Osteoblast (primary cell): ENCODE measurements at regions not wholly inside any gene's neighbourhood (a gene's known extent, or its start where the extent isn't known, plus 50 kb on each side); places are given as distances from the start of the nearest gene placed in this dataset.

Experiments used
- DNase-seq: peaks from one replicate; pipeline ENCODE4 v3.0.0; 2011; ENCODE audit warnings: low spot score, mixed read lengths; ENCODE audit not compliant: insufficient read length; ENCODE audit errors: missing footprints
- H2AFZ ChIP-seq: 2 replicates; pipeline ENCODE4 v1.6.0; 2011; ENCODE audit warnings: mild to moderate bottlenecking, low read length
- H3K27ac ChIP-seq: 2 replicates; pipeline ENCODE4 v1.5.1; 2011; ENCODE audit warnings: mild to moderate bottlenecking, low read depth, low read length, moderate library complexity
- H3K27me3 ChIP-seq: 2 replicates; pipeline ENCODE4 v1.6.0; 2012; ENCODE audit warnings: mild to moderate bottlenecking, control low read depth, inconsistent platforms, low read length, moderate library complexity; ENCODE audit not compliant: insufficient read depth
- H3K36me3 ChIP-seq: 2 replicates; pipeline ENCODE4 v1.5.1; 2011; ENCODE audit warnings: mild to moderate bottlenecking, low read length, control low read depth, moderate library complexity; ENCODE audit not compliant: insufficient read depth
- H3K4me1 ChIP-seq: 2 replicates; pipeline ENCODE4 v1.5.1; 2011; ENCODE audit warnings: mild to moderate bottlenecking, low read length, control low read depth, moderate library complexity; ENCODE audit not compliant: insufficient read depth
- H3K4me2 ChIP-seq: 2 replicates; pipeline ENCODE4 v1.6.0; 2011; ENCODE audit warnings: mild to moderate bottlenecking, low read length; ENCODE audit not compliant: insufficient read depth
- H3K4me3 ChIP-seq: fragments of 200-600 bp; sonication (generic); 3 replicates; pipeline ENCODE4 v1.5.1; 2012; ENCODE audit warnings: mild to moderate bottlenecking, low read length, inconsistent platforms; ENCODE audit not compliant: insufficient read depth
- H3K79me2 ChIP-seq: 2 replicates; pipeline ENCODE4 v1.6.0; 2012; ENCODE audit warnings: mild to moderate bottlenecking, low read length, control low read depth, inconsistent platforms; ENCODE audit not compliant: insufficient read depth
- H3K9me3 ChIP-seq: 2 replicates; pipeline ENCODE4 v1.5.1; 2011; ENCODE audit warnings: low read depth, low read length, control low read depth
- H4K20me1 ChIP-seq: 2 replicates; pipeline ENCODE4 v1.6.0; 2012; ENCODE audit warnings: mild to moderate bottlenecking, low read length, control low read depth; ENCODE audit not compliant: insufficient read depth
- CTCF ChIP-seq: IDR thresholded peaks from 2 replicates; pipeline ENCODE4 v1.5.1; 2011; ENCODE audit warnings: mild to moderate bottlenecking, low read depth, low read length, moderate library complexity; ENCODE audit errors: extremely low read depth

GRCh38 chr5:105993027-105993426, 1677.7 kb downstream of the EFNA5 start:
- no peak overlapping the region for H3K27ac ChIP-seq
- no peak overlapping the region for H3K4me2 ChIP-seq
- H3K4me1 ChIP-seq, result no peaks in the 10 kb centered on the region
- H3K9me3 ChIP-seq, result no peaks in the 10 kb centered on the region
- no peaks in the 10 kb centered on the region for H3K36me3 ChIP-seq
- TF ChIP-seq CTCF, result no peak
- no peak overlapping the region for H2AFZ ChIP-seq
- no peak overlapping the region for H3K4me3 ChIP-seq
- no peaks in the 10 kb centered on the region for H3K27me3 ChIP-seq
- DNase-seq, result no peak
- no peaks in the 10 kb centered on the region for H3K79me2 ChIP-seq
- no peaks in the 10 kb centered on the region for H4K20me1 ChIP-seq

- TF ChIP-seq CTCF, result no peak
- Histone ChIP-seq H3K4me2 (no peak overlapping the region), H3K79me2 (no peaks in the 10 kb centered on the region), H2AFZ (no peak overlapping the region), H3K4me3 (no peak overlapping the region), H3K27ac (no peak overlapping the region), H3K4me1 (no peaks in the 10 kb centered on the region), H3K27me3 (no peaks in the 10 kb centered on the region), H4K20me1 (no peaks in the 10 kb centered on the region), H3K36me3 (no peaks in the 10 kb centered on the region), H3K9me3 (no peaks in the 10 kb centered on the region)
- no peak for DNase-seq
These were observed 1688.2 kb downstream of the EFNA5 start for GRCh38 chr5:105982526-105982925.

- Histone ChIP-seq H3K79me2 (no peaks in the 10 kb centered on the region), H2AFZ (no peak overlapping the region), H4K20me1 (no peaks in the 10 kb centered on the region), H3K27ac (no peak overlapping the region), H3K4me3 (no peak overlapping the region), H3K4me2 (no peak overlapping the region), H3K36me3 (no peaks in the 10 kb centered on the region), H3K9me3 (no peaks in the 10 kb centered on the region), H3K27me3 (no peaks in the 10 kb centered on the region), H3K4me1 (no peaks in the 10 kb centered on the region)
- TF ChIP-seq CTCF, result no peak
- no peak for DNase-seq
These were observed 1692.7 kb downstream of the EFNA5 start for GRCh38 chr5:105978011-105978410.

GRCh38 chr5:105977163-105977562, 1693.6 kb downstream of the EFNA5 start:
- no peaks in the 10 kb centered on the region for H4K20me1 ChIP-seq
- DNase-seq, result no peak
- no peak for TF ChIP-seq CTCF
- no peak overlapping the region for H2AFZ ChIP-seq
- H3K4me1 ChIP-seq, result no peaks in the 10 kb centered on the region
- H3K27ac ChIP-seq, result no peak overlapping the region
- no peaks in the 10 kb centered on the region for H3K9me3 ChIP-seq
- H3K27me3 ChIP-seq, result no peaks in the 10 kb centered on the region
- no peaks in the 10 kb centered on the region for H3K79me2 ChIP-seq
- no peaks in the 10 kb centered on the region for H3K36me3 ChIP-seq
- H3K4me3 ChIP-seq, result no peak overlapping the region
- H3K4me2 ChIP-seq, result no peak overlapping the region
